CD4-positive, alpha-beta T cell treated with Interleukin-4 for 4 hours (primary cell): ENCODE measurements at regions not wholly inside any gene's neighbourhood (a gene's known extent, or its start where the extent isn't known, plus 50 kb on each side); places are given as distances from the start of the nearest gene placed in this dataset.
A peak's percentile ranks its signal among the peaks of the same experiment; 100 is the strongest.

Experiments
- DNase-seq: peaks from one replicate; pipeline ENCODE4 v3.0.0-alpha.2; 2020

DNA sequence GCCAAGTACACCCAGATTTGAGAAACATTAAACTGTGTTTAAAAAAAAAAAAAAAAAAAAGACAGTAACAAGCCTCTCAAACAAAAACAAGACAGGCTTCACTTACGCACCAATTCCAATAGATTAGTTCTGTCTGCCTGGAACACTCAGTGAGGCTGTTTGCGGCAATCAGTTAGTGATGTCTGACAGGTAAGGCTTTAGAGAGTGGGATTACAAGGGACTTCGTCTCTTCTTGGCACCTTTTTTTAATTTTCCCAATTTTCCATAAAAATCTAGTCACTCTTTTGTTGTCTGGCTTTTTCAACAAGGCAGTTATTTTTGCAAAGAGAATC, 79.6 kb downstream of the NCOR2 start:
- DNase-seq: no peak

DNA sequence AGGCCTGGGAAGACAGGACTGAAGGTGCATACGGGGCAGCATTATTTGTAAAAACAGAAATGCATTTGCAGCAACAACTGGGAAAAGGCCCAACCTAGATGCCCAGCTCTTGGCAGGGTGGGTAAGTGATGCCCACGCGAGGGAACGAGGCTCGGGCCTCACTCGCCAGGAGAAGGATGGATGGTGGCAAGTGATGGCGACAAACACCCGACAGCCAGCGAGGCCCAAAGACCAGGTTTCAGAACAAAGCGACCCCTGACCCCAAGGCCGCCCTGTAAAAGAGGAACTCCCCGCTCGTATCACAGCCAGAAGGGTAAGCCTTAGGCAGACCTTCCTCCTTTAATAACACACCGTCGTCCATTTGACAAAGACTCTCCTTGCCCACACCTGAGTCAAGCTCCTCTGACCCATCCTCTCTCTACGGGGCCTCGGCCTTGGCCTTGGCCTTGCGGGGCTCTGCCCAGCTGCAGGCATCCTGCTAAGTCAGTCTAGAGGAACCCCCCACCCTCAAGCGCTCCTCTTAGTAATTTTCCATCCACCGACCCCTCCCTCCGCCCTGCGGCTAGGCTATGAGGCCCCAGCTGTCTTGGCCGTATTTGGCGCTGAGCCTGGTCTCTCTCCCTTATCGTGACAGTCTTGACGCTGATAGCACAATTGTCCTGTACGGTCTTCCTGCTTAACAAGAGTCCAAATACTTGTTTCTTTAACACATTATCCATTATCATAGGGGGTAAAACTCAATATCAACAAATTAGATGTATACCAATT, 80.2 kb downstream of the NCOR2 start:
- no peak for DNase-seq

DNA sequence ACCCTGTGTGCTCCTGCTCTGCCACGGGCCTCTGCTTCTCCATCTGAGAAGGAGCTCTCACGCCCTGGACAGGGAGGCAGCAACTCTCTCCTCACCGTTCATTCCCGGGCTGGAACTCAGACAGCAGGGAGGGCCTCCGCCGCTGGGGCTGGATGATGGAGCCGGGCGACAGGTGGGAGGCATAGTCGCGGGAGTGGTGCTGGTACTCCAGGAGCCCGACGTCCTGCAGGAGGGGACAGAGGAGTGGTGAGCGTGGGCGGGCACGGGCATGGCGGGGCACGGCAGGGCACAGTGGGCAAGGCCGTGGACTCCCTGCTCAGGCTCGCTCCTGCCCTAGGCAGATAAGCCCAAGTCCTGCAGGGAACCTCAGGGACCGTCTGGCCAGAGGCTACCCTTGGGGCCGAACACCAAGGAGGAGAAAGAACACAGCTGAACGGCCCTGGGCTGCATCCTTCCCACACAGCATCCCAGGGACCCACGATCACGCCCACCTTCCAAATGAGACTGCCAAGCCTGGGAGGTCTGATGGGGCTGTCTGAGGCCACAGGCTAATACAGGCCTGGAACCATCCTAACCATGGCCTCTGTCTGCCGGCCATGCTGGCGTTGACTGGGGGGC, 81.0 kb downstream of the NCOR2 start:
- no peak for DNase-seq

DNA sequence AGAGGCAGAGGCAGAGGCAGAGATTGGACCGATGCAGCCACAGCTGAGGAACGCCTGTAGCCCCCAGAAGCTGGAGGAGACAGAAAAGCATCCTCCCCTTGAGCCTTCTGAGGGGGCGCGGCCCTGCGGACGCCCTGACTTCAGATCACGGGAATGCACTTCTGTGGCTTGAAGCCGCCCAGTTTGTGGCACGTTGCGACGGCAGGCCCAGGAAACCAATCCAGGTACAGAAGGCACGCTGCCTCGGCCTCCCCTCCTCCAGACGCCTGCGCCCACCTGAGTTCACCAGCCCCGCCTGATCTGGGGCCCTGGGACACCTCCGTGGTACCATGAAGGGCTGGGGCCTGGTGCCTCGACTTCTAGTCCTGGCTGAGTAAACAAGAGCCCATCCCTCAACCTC, 82.0 kb downstream of the NCOR2 start:
- DNase-seq: no peak

DNA sequence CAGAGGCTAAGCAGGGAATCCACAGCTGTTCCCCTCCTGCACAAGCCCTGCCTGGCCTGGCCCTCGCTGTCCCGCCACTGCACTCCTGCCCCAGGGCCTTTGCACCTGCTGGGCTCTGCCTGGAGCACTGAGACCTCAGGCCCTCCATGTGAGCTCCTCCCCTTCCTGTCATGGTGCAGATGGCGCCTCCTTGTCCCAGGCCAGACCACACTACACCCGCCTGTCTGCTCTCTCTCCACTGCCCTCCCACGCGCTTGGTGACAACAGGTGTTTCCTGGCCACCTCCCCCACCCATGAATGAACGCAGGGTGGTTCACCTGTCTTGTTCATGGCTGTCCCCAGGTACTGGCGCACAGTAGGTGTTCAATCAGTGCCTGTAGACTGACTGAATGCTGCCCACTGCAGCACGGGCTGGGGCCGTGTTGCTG, 82.9 kb downstream of the NCOR2 start:
- no peak for DNase-seq

DNA sequence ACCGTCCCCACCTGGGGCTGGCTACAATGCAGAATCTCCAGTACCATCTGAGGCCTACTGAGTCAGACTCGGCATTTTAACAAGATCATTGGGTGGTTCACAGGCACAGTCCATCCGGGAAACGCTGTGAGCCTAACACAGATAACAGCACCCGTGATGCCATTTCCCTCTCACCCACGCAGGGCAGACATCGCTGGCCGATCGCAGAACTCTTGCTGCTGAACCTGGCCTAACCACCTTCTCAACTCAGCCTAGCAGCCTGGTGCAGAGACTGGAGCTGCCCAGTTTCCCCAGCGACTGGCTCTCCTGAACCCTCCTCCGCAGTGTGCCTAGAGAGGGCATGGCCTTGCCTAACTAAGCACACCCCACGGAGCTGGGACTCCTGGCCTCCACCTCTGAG, 83.3 kb downstream of the NCOR2 start:
- no peak for DNase-seq

DNA sequence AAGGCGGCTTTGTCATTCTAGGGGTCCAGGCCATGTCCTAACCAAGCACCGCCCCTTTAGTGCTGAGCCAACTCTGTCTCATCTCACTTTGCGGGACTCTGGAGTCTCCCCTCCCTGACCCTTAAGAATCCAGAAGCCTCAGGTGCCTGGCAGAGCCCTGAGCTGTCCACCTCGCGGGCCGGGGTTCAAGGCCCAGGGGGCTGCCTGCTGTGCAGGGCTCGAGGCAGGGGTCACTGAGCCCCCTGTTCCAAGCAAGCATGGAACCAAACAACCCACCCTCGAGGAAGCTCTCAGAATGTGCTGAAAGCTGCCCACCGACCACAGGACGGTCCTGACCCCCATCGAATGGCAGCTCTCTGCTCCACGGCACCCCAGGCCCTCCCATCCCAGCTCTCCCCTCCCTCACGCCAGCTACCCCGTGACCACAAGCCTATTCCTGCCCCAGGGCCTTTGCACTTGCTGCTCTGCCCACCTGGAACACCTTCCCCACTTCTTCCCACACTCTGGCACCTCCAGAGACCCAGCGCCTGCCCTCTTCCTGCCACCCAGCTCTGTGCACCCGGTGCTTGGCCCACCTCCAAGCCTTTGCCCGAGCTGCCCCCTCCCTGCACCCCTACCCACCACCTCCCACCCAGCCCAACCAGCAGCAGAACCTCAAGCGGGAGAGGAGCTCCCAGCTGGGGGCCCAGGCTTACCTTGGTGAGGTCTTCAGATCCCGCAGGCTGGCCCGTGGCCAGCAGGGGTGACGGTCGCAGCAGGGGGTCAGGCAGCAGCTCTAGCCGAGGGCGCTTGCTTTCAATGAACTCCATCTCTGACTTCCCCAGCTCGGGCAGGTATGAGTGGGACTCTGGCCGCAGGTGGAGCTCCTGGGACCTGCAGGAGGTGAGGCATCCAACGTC, 84.3 kb downstream of the NCOR2 start:
- DNase-seq: no peak

DNA sequence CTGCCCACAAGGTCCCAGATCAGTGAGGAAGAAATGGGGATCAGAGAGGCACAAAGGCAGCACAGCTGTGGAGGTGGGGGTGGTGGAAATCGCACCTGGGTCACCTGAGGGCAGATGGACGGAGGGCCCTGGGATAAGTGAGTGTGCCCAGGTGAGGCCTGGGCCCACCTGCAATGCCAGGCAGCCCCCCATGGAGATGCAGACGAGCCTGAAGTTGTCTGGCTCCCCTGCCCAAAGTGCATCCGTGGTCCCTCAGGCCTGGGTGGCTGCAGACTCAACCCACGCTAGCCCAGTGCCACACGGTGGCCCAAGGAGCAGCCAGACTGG, 84.9 kb downstream of the NCOR2 start:
- DNase-seq: no peak

DNA sequence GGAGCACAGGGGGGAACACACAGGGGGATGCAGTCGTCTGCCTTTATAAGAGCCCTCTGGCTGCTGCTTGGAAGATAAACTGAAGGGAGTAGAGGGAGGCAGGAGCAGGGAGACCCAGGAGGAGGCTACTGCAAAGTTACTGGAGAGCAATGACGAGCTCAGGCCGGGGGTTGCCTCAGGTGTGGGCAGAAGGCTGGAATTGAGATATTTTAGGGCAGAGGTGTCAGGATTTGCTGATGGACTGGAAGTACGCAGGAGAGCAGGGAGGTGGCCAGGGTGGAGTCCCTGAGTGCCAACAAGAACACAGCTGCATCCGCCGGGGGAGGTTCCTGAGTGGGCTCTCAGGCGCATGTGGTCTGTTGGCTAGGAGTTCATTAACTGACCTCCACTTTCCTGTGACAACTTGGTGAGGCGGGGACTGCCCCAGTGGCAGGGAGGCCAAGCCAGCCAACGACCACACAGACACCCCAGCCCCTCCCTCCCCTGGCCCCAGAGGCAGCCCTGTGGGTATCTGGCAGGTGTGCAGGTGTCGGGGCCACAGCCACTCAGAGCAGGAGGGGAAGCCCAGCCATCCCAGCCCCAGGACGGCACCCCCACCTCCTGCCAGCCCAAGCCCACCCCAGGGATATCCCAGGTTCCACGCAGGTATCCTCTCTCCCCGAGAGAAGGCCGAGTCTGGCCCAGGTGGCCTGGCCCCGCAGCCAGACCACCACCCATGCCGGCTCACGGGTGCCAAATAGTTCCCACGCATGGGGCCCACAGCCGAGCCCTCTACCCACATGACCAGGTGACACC, 85.4 kb downstream of the NCOR2 start:
- no peak for DNase-seq

DNA sequence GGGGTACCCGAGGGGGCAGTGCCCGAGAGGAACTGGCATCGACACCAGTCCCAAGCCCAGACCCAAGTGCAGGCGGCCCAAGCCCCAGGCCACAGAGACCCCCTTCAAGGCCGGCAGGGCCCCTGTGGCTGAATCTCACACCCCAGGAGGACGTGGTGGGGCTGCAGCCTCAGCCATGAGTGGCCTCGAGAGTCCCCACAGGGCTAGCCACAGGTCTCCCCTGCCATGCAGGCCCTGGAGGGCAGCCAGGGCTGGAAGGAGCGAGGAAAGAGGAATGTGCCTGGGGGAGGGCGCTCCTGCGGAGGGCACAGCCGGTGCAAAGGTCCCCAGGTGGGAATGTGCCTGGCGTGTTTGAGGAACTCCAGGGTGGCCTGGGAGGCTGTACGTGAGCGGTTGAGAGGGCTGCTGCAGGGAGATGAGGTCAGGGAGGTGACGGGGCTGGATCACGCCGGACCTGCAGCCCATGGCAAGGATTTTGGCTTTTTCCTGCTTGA, 86.1 kb downstream of the NCOR2 start:
- no peak for DNase-seq

DNA sequence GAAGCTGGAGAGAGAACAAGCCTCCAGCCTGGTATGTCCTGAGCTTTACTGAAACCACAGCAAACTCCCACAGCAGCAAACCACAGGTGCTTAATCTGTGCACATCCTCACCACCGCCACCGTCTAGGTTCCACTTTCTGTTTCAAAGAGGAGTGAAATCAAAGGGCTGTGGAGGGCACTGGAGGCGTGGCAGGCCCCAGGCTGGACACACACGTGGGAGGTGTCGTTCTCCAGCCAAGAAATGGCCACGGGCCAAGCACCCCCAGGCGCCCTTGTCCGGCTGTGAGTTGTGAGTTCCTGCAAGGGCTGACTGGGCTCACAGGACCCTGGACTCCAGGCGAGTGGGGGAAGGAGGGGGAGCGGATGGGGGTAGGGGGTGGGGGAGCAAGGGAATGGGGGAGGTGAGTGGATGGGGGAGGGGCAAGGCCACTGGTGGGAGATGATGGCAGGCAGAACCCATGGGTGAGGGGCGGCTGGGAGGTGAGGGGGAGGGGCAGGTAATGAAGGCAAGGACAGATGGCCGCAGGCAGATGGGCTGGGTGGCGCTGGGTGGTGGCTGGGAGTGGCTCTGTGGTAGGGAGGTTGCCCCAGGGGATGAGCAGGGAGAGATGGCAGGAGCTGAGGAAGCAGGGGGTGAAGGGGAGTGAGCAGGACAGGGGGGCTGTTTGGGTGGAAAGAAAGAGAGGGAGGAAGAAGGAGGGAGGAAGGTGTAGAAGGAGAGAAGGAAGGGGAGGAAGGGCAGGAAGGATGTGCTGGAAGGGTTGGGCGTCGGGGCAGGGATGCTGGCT, 86.7 kb downstream of the NCOR2 start:
- DNase-seq: peak; percentile 30

DNA sequence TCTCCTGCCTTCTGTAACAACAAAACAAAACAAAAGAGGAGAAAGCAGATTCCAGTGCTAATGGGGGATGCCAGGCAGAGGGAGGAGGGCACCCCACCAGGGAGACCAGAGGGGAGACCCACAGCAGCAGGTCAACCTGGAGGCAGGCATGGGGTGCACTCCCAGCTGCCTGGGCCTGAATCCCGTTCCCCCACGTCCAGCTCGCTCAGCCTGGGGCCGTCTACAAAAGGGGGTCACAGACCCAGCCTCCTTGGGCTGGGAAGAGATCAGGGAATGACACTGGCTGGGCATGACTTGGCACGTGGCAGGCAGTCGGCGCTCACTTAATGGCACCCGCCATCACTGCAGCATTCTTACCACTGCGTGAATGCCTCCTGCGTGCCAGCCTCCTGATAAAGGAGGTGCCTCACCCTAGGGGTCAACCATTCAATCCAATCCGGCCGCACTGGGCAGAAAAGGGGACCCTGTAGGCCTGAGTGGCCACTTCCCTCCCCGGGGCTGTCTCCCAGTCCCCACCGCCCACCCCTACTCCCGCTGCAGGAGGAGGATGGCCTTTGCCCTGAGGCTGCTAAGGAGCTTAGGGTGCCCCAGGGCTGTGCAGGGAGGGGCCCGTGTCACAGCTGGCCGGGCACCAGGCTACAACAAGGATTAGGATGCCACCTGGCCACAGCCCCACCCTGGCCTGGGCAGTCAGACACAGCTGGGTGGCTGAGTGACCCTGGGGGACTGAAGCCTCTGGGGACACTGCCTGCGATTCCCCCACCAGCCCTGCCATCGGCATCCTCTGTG, 87.5 kb downstream of the NCOR2 start:
- no peak for DNase-seq

DNA sequence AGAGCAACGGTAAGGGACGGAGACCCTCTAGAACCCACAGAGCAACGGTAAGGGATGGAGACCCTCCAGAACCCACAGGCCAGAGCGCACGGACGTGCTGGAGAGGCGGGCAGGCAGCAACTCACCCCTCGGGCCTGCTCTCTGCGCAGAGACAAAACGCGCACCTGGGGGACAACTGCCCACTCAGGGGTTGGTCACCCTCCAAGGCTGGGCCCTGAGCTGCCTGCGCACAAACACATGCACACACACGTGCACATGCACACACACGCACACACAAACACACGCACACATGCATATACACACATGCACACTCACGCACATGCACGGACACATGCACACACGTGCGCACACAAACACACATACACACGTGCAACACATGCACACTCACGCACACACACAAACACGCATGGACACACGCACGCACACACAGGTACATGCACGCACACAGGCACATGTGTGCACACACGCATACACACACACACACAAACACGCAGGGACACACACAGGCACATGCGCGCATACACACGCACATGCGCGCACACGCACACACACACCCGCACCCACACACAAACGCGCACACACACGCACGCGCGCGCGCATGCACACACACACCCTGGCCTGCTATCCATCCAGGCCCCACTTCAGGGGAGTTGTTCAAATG, 88.3 kb downstream of the NCOR2 start:
- no peak for DNase-seq

DNA sequence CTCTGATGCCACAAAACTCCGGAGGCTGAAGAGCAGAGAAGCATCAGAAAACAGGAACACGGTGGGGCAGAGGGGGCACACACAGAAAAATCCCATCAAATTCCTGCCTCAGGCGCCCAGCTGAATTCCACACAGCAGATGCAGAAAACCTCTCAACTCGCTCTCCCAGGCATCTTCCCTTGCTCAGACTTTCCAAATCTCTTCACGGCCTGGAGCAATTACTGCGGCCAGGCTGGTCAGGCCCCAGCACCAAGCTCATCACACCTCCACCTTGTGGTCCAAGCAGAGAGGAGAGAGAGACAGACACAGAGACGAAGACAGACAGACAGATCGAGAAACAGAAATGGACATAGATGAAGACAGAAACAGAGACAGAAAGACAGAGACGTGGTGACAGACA, 89.0 kb downstream of the NCOR2 start:
- no peak for DNase-seq

DNA sequence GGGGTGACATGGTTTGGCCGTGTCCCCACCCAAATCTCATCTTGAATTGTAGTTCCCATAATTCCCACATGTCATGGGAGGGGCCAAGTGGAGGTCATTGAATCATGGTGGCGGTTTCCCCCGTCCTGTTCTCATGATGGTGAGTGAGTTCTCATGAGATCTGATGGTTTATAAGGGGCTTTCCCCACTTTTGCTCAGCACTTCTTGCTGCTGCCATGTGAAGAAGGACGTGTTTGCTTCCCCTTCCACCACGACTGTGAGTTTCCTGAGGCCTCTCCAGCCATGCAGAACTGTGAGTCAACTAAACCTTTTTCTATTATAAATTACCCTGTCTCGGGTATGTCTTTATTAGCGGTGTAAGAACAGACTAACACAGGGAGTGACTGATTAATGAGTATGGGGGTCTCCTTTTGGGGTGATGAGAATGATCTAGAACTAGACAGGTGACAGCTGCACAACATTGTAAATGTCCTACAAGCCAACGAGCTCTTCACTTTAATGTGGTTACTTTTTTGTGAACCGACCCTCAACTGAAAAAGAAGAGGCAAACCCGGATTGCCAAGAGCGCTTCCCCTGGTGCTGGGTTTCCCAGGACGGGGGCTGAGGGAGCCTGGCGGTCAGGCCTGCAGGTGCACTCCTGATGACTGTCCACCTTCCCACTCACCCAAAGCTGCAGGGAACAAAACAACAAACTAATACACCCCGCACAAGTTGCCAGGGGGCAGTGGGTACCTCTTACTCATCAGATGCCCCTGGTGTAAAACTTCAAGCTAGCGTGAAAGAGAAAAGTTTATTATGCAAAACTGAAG, 90.1 kb downstream of the NCOR2 start:
- DNase-seq: peak; percentile 24

DNA sequence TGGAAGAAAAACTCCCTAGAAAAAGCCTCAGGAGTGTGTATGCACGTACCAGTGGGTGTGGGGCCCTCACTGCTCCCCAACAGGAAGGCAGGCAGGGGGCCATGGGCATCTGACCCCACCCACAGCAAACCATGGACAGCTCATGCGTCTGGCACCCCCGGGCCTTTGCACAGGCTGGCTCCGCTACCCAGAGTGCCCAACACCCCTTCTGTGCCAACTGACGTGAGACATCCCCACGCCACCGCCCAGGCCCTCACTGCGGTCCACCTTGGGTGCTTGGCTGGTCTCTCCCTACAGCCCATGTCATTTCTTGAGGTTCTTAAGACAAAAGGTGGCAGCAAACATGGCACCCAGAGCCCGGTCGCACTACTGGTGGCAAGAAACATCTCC, 91.4 kb downstream of the NCOR2 start:
- no peak for DNase-seq

DNA sequence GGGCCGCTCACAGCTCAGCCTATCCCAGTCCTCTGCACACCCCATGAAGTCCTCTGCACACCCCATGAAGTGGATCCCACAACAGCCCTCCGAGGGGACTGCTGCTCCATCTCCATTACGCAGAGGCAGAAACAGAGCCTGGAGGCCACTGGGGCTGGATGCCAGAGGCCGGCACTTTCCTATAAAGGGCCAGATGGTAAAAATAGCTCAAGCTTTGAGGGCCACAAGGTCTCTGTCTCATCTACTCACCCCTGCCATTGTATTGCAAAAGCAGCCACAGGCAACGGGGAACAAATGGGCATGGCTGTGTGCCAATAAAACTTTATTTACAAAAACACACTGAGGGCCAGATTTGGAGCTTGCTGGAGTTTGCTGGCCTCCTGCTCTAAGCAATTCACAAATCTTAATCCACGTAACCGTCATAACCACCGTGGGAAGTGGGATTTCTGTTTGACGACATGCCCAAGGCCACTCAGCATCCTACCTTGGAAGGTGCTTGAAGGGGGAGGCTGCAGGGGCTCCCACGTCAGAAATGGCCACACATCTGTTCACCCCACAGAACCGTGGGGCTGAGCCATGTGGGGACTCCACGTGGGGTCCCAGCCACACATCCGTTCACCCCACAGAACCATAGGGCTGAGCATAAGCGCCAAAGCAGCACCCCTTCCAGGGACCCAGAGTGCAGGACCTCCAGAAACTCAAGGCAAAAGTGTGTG, 92.0 kb downstream of the NCOR2 start:
- DNase-seq: no peak

DNA sequence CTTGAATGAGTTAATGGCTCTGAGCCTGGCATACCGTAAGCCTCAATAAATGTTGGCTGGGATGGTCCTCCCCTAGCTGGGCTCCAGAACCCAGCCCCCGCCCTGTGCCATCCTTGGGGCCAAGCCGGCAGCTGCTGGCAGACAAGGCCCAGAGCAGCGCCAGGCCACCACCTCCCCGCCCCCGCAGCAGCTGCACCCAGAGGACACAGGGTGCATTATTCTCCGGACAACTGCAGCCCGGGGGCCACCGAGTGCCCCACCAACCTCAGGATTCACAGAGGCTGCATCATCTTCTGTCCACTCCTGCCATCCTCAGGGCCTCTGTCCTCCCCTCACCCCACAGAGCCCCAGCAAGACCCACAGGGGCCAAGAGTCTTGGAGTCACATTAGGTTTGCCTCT, 92.7 kb downstream of the NCOR2 start:
- no peak for DNase-seq

DNA sequence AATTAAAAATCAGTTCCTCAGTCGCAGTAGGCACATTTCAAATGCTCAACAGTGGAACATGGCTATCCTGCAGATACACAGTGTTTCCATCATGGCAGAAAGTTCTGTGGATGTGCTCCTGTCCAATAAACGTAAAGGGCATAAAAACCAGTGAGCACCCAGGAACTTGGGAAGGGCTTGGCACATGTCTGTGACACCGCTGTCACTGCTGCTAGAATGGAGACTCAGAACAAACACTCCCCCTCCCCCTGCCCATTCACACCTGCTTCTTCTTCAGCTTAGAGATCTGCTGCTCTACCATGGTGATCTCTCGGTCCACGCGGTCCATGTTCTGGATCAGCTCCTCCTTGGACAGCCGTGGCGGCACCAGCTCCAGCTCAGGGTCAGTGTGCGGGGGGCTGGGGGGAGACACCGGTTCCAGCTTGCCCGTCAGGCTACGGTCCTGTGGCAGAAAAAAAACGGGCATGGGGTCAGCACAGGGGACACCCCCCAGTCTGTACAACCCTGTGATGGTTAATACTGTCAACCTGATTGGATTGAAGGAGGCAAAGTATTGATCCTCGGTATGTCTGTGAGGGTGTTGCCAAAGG, 94.6 kb downstream of the NCOR2 start:
- DNase-seq: no peak
